GM13976 (cell line): ENCODE measurements at regions not wholly inside any gene's neighbourhood (a gene's known extent, or its start where the extent isn't known, plus 50 kb on each side); places are given as distances from the start of the nearest gene placed in this dataset.
"Not testable (repeated sequence)": the region's sequence is repeated elsewhere in the genome, so short reads cannot be mapped to it uniquely, and the experiment has no call there.

Experiments
- DNase-seq: peaks from one replicate; pipeline ENCODE4 v3.0.0; 2012; ENCODE audit warnings: low spot score
- CTCF ChIP-seq: IDR thresholded peaks from 2 replicates; pipeline ENCODE4 v1.5.1; 2012; ENCODE audit warnings: borderline replicate concordance, mild to moderate bottlenecking; ENCODE audit not compliant: insufficient read depth; ENCODE audit errors: extremely low read depth, missing control alignments, control extremely low read depth
- in situ Hi-C: fragments of 300-500 bp; cut with MboI; formaldehyde crosslinking; loops from one replicate; pipeline ENCODE4 v1.12.0; 2022; ENCODE audit warnings: low sequenced_read_pairs, mixed read lengths, inconsistent platforms; ENCODE audit not compliant: unreplicated experiment

- no peak for DNase-seq
- TF ChIP-seq CTCF = no peak
- in situ Hi-C loops = loop anchor here (25.0 kb wide), 1 partner anchor 751 kb away; no protein-coding TSS in a partner anchor
Observed at GRCh38 chr3:127438371-127438770, 150.5 kb upstream of the PRR20G start.

GRCh38 chr3:127435299-127435698, 147.5 kb upstream of the PRR20G start:
- in situ Hi-C loops = loop anchor here (25.0 kb wide), 1 partner anchor 748 kb away; no protein-coding TSS in a partner anchor
- DNase-seq = not testable (repeated sequence)

GRCh38 chr3:127431066-127431465, 143.2 kb upstream of the PRR20G start:
- DNase-seq = no peak
- in situ Hi-C loops = loop anchor here (25.0 kb wide), 1 partner anchor 744 kb away; no protein-coding TSS in a partner anchor
- TF ChIP-seq CTCF = no peak

GRCh38 chr3:127428344-127428997, 140.6 kb upstream of the PRR20G start:
- in situ Hi-C loops = loop anchor here (25.0 kb wide), 1 partner anchor 741 kb away; no protein-coding TSS in a partner anchor
- TF ChIP-seq CTCF = no peak
- no peak for DNase-seq

- in situ Hi-C loops = loop anchor here (25.0 kb wide), 1 partner anchor 740 kb away; no protein-coding TSS in a partner anchor
- no peak for DNase-seq
- no peak for TF ChIP-seq CTCF
Observed at GRCh38 chr3:127427666-127428065, 139.8 kb upstream of the PRR20G start.

GRCh38 chr3:127427156-127427555, 139.3 kb upstream of the PRR20G start:
- no peak for DNase-seq
- no peak for TF ChIP-seq CTCF
- in situ Hi-C loops = loop anchor here (25.0 kb wide), 1 partner anchor 740 kb away; no protein-coding TSS in a partner anchor

GRCh38 chr3:127426444-127427153, 138.8 kb upstream of the PRR20G start:
- in situ Hi-C loops = loop anchor here (25.0 kb wide), 1 partner anchor 739 kb away; no protein-coding TSS in a partner anchor
- DNase-seq = peak; percentile 15
- no peak for TF ChIP-seq CTCF
